ENCODE measurements at regions not wholly inside any gene's neighbourhood (a gene's known extent, or its start where the extent isn't known, plus 50 kb on each side); places are given as distances from the start of the nearest gene placed in this dataset.

GRCh38 chr6:168217216-168217879 lies 102.2 kb downstream of the DACT2 start:
- H3K4me3 ChIP-seq (ENCODE audit: low read length), result no peak overlapping the region
- no peak for DNase-seq (ENCODE audit: low read depth)
- no peak for TF ChIP-seq CTCF (conservative IDR thresholded peaks at IDR 0.05; ENCODE audit: low read depth, low read length)

- no peak for DNase-seq (ENCODE audit: low read depth)
- TF ChIP-seq CTCF (conservative IDR thresholded peaks at IDR 0.05; ENCODE audit: low read depth, low read length), result no peak
- no peak overlapping the region for H3K4me3 ChIP-seq (ENCODE audit: low read length)
These were observed 102.8 kb downstream of the DACT2 start for GRCh38 chr6:168216751-168217191.

- no peak for DNase-seq (ENCODE audit: low read depth)
- no peak for TF ChIP-seq CTCF (conservative IDR thresholded peaks at IDR 0.05; ENCODE audit: low read depth, low read length)
- H3K4me3 ChIP-seq (ENCODE audit: low read length), result no peak overlapping the region
These were observed 103.5 kb downstream of the DACT2 start for GRCh38 chr6:168216117-168216516.

- TF ChIP-seq CTCF (conservative IDR thresholded peaks at IDR 0.05; ENCODE audit: low read depth, low read length), result no peak
- H3K4me3 ChIP-seq (ENCODE audit: low read length), result no peak overlapping the region
- no peak for DNase-seq (ENCODE audit: low read depth)
These were observed 104.3 kb downstream of the DACT2 start for GRCh38 chr6:168215121-168215808.

GRCh38 chr6:168214586-168215104 lies 104.9 kb downstream of the DACT2 start:
- H3K4me3 ChIP-seq (ENCODE audit: low read length), result no peak overlapping the region
- no peak for DNase-seq (ENCODE audit: low read depth)
- no peak for TF ChIP-seq CTCF (conservative IDR thresholded peaks at IDR 0.05; ENCODE audit: low read depth, low read length)

- no peak for DNase-seq (ENCODE audit: low read depth)
- no peak overlapping the region for H3K4me3 ChIP-seq (ENCODE audit: low read length)
- no peak for TF ChIP-seq CTCF (conservative IDR thresholded peaks at IDR 0.05; ENCODE audit: low read depth, low read length)
These were observed 106.5 kb downstream of the DACT2 start for GRCh38 chr6:168213121-168213524.

GRCh38 chr6:168212362-168212761 lies 107.2 kb downstream of the DACT2 start:
- TF ChIP-seq CTCF (conservative IDR thresholded peaks at IDR 0.05; ENCODE audit: low read depth, low read length), result no peak
- DNase-seq (ENCODE audit: low read depth), result no peak
- no peak overlapping the region for H3K4me3 ChIP-seq (ENCODE audit: low read length)

Data from retinal pigment epithelial cell (primary cell).